Tibial artery (tissue), 4 donors: ENCODE measurements at regions not wholly inside any gene's neighbourhood (a gene's known extent, or its start where the extent isn't known, plus 50 kb on each side); places are given as distances from the start of the nearest gene placed in this dataset.

Experiments used
- DNase-seq, 2 donors: peaks; one replicate each; pipeline ENCODE4 v3.0.0-alpha.2; 2019
- H3K27ac ChIP-seq, 2 donors: fragments of 200-600 bp; sonication (generic) in 1 of 2; 1 replicate in 1 of 2; 2 replicates in 1 of 2; pipeline ENCODE4 v1.5.1; 2018 to 2019; ENCODE audit warnings: mild to moderate bottlenecking in 1 of 2
- H3K27me3 ChIP-seq, 2 donors: fragments of 200-600 bp; sonication (generic) in 1 of 2; one replicate each; pipeline versions ENCODE4 v1.5.1 to v1.6.0; 2016 to 2019
- H3K36me3 ChIP-seq, 3 donors: fragments of 200-600 bp; sonication (generic) in 2 of 3; one replicate each; pipeline ENCODE4 v1.5.1; 2016 to 2019; ENCODE audit warnings: mild to moderate bottlenecking in 2 of 3
- H3K4me1 ChIP-seq, 4 donors: fragments of 200-600 bp; sonication (generic) in 2 of 4; 1 replicate in 3 of 4; 2 replicates in 1 of 4; pipeline ENCODE4 v1.5.1; 2016 to 2019
- H3K4me3 ChIP-seq, 2 donors: fragments of 200-600 bp; sonication (generic) in 1 of 2; 1 replicate in 1 of 2; 2 replicates in 1 of 2; pipeline ENCODE4 v1.5.1; 2018 to 2019; ENCODE audit warnings: mild to moderate bottlenecking in 2 of 2
- H3K9me3 ChIP-seq, 3 donors: fragments of 200-600 bp; sonication (generic) in 1 of 3; one replicate each; pipeline ENCODE4 v1.5.1; 2016 to 2019
- CTCF ChIP-seq, 2 experiments: fragments of 200-600 bp in 1 of 2; fragments of 450-650 bp in 1 of 2; IDR thresholded peaks; one replicate each; pipeline ENCODE4 v1.5.1; 2017 to 2019; ENCODE audit warnings: antibody characterized with exemption in 2 of 2, mild to moderate bottlenecking in 1 of 2, moderate library complexity in 1 of 2
- intact Hi-C: fragments of 100-400 bp; cut with DNase I; formaldehyde crosslinking; loops from one replicate; pipeline ENCODE4 v1.15.0; 2023; ENCODE audit warnings: low total_unique reads

GRCh38 chr22:49566141-49566541 is 261.5 kb downstream of the BRD1 start:
- H3K27me3 ChIP-seq, result no peaks in the 10 kb centered on the region
- H3K9me3 ChIP-seq, result no peaks in the 10 kb centered on the region
- no peak overlapping the region for H3K27ac ChIP-seq
- no peak overlapping the region for H3K4me3 ChIP-seq
- peak in 1 of 2 donors; percentile 9 for DNase-seq
- H3K36me3 ChIP-seq, result no peaks in the 10 kb centered on the region
- intact Hi-C loops, result no loop called here
- no peaks in the 10 kb centered on the region for H3K4me1 ChIP-seq
- TF ChIP-seq CTCF (IDR thresholded peaks at IDR 0.05), result no peak

- no peak for TF ChIP-seq CTCF (IDR thresholded peaks at IDR 0.05)
- H3K27ac ChIP-seq, result no peak overlapping the region
- peak in 1 of 2 donors; percentile 5 for DNase-seq
- H3K4me3 ChIP-seq, result no peak overlapping the region
- no peaks in the 10 kb centered on the region for H3K9me3 ChIP-seq
- no peaks in the 10 kb centered on the region for H3K36me3 ChIP-seq
- no peaks in the 10 kb centered on the region for H3K27me3 ChIP-seq
- intact Hi-C loops, result no loop called here
- no peaks in the 10 kb centered on the region for H3K4me1 ChIP-seq
Observed at GRCh38 chr22:49565516-49565855, 262.2 kb downstream of the BRD1 start.

GRCh38 chr22:49564666-49565515 is 262.8 kb downstream of the BRD1 start:
- Histone ChIP-seq H3K4me1 (no peaks in the 10 kb centered on the region), H3K27ac (no peak overlapping the region), H3K9me3 (no peaks in the 10 kb centered on the region), H3K4me3 (no peak overlapping the region), H3K36me3 (no peaks in the 10 kb centered on the region), H3K27me3 (no peaks in the 10 kb centered on the region)
- intact Hi-C loops, result no loop called here
- TF ChIP-seq CTCF (IDR thresholded peaks at IDR 0.05), result no peak
- DNase-seq, result peak; percentile 16 to 51

- H3K4me1 ChIP-seq, result no peaks in the 10 kb centered on the region
- no peaks in the 10 kb centered on the region for H3K36me3 ChIP-seq
- DNase-seq, result no peak
- H3K27me3 ChIP-seq, result no peaks in the 10 kb centered on the region
- no peak overlapping the region for H3K4me3 ChIP-seq
- TF ChIP-seq CTCF (IDR thresholded peaks at IDR 0.05), result no peak
- no peaks in the 10 kb centered on the region for H3K9me3 ChIP-seq
- no peak overlapping the region for H3K27ac ChIP-seq
- intact Hi-C loops, result no loop called here
Observed at GRCh38 chr22:49564054-49564453, 263.6 kb downstream of the BRD1 start.

GRCh38 chr22:49562685-49563249 is 264.9 kb downstream of the BRD1 start:
- H3K27me3 ChIP-seq, result no peaks in the 10 kb centered on the region
- no peak for TF ChIP-seq CTCF (IDR thresholded peaks at IDR 0.05)
- H3K27ac ChIP-seq, result no peak overlapping the region
- no peaks in the 10 kb centered on the region for H3K9me3 ChIP-seq
- no peak overlapping the region for H3K4me3 ChIP-seq
- no peaks in the 10 kb centered on the region for H3K36me3 ChIP-seq
- no peak for DNase-seq
- intact Hi-C loops, result no loop called here
- no peaks in the 10 kb centered on the region for H3K4me1 ChIP-seq
